Liver (tissue), 8 donors: ENCODE measurements at regions not wholly inside any gene's neighbourhood (a gene's known extent, or its start where the extent isn't known, plus 50 kb on each side); places are given as distances from the start of the nearest gene placed in this dataset.

Experiments used
- DNase-seq: peaks from one replicate; pipeline ENCODE4 v3.0.0-alpha.2; 2017; ENCODE audit warnings: low spot score
- H3K27ac ChIP-seq, 2 donors: one replicate each; pipeline ENCODE4 v1.7.0; 2013; ENCODE audit warnings: inconsistent platforms in 2 of 2, low read length in 2 of 2, control low read depth in 1 of 2, low read depth in 1 of 2, mild to moderate bottlenecking in 1 of 2
- H3K27me3 ChIP-seq, 4 donors: one replicate each; pipeline versions ENCODE4 v1.6.1 to v1.7.0; 2013; ENCODE audit warnings: low read length in 3 of 4, inconsistent platforms in 1 of 4, mild to moderate bottlenecking in 1 of 4, moderate library complexity in 1 of 4; ENCODE audit not compliant: control insufficient read depth in 4 of 4, insufficient read depth in 4 of 4
- H3K36me3 ChIP-seq, 4 donors: one replicate each; pipeline versions ENCODE4 v1.6.1 to v1.7.0; 2013; ENCODE audit warnings: low read length in 3 of 4, mild to moderate bottlenecking in 3 of 4, low read depth in 1 of 4, moderate library complexity in 1 of 4; ENCODE audit not compliant: control insufficient read depth in 4 of 4, insufficient read depth in 3 of 4
- H3K4me1 ChIP-seq, 4 donors: one replicate each; pipeline versions ENCODE4 v1.6.1 to v1.7.0; 2013; ENCODE audit warnings: low read length in 3 of 4, mild to moderate bottlenecking in 3 of 4, moderate library complexity in 1 of 4; ENCODE audit not compliant: control insufficient read depth in 4 of 4, insufficient read depth in 4 of 4
- H3K4me3 ChIP-seq, 3 donors: one replicate each; pipeline versions ENCODE4 v1.6.1 to v1.7.0; 2013; ENCODE audit warnings: low read length in 3 of 3, control low read depth in 1 of 3, low read depth in 1 of 3, mild to moderate bottlenecking in 1 of 3
- H3K9ac ChIP-seq, 2 donors: one replicate each; pipeline ENCODE4 v1.7.0; 2013; ENCODE audit warnings: low read length in 2 of 2, mild to moderate bottlenecking in 2 of 2, moderate library complexity in 2 of 2, control low read depth in 1 of 2, low read depth in 1 of 2
- H3K9me3 ChIP-seq, 4 donors: one replicate each; pipeline versions ENCODE4 v1.6.1 to v1.7.0; 2013; ENCODE audit warnings: low read length in 3 of 4; ENCODE audit not compliant: control insufficient read depth in 4 of 4
- EGR1 ChIP-seq, 2 donors: IDR thresholded peaks; 2 replicates each; pipeline ENCODE4 v1.6.1; 2016 to 2018; ENCODE audit warnings: antibody characterized with exemption in 2 of 2, low read depth in 2 of 2
- FOXA1 ChIP-seq: IDR thresholded peaks from 2 replicates; pipeline ENCODE4 v1.6.1; 2016; ENCODE audit warnings: antibody characterized with exemption
- FOXA2 ChIP-seq: IDR thresholded peaks from 2 replicates; pipeline ENCODE4 v1.6.1; 2016; ENCODE audit warnings: antibody characterized with exemption
- GABPA ChIP-seq, 2 donors: IDR thresholded peaks in 1 of 2; conservative IDR thresholded peaks in 1 of 2; 2 replicates each; pipeline ENCODE4 v1.6.1; 2016; ENCODE audit warnings: antibody characterized with exemption in 2 of 2, mild to moderate bottlenecking in 1 of 2, moderate library complexity in 1 of 2
- HNF4A ChIP-seq, 2 donors: conservative IDR thresholded peaks; 2 replicates each; pipeline ENCODE4 v1.6.1; 2016; ENCODE audit warnings: antibody characterized with exemption in 2 of 2, mild to moderate bottlenecking in 2 of 2
- HNF4G ChIP-seq: IDR thresholded peaks from 2 replicates; pipeline ENCODE4 v1.6.1; 2016; ENCODE audit warnings: antibody characterized with exemption
- JUND ChIP-seq, 2 donors: IDR thresholded peaks; 2 replicates each; pipeline ENCODE4 v1.6.1; 2016; ENCODE audit warnings: antibody characterized with exemption in 2 of 2
- NR2F2 ChIP-seq: IDR thresholded peaks from 2 replicates; pipeline ENCODE4 v1.6.1; 2016; ENCODE audit warnings: antibody characterized with exemption
- RAD21 ChIP-seq, 2 donors: IDR thresholded peaks; 2 replicates each; pipeline ENCODE4 v1.6.1; 2016; ENCODE audit warnings: antibody characterized with exemption in 2 of 2, mild to moderate bottlenecking in 2 of 2
- RXRA ChIP-seq, 2 donors: IDR thresholded peaks; 2 replicates each; pipeline ENCODE4 v1.6.1; 2017 to 2018; ENCODE audit warnings: antibody characterized with exemption in 2 of 2, mild to moderate bottlenecking in 1 of 2
- SP1 ChIP-seq: IDR thresholded peaks from 2 replicates; pipeline ENCODE4 v1.6.1; 2018; ENCODE audit warnings: antibody characterized with exemption, mild to moderate bottlenecking
- TAF1 ChIP-seq: conservative IDR thresholded peaks from 2 replicates; pipeline ENCODE4 v1.6.1; 2016; ENCODE audit warnings: antibody characterized with exemption, mild to moderate bottlenecking
- YY1 ChIP-seq: IDR thresholded peaks from 2 replicates; pipeline ENCODE4 v1.6.1; 2016; ENCODE audit warnings: antibody characterized with exemption, mild to moderate bottlenecking
- WGBS: extraction: QIAGEN DNeasy Blood & Tissue Kit; methylation state at CpG from one replicate; pipeline ENCODE4 v1.1.7; 2013; 5-methylcytosine and 5-hydroxymethylcytosine counted together
- TF ChIP-seq, protein P1 (sequence below): IDR thresholded peaks from 2 replicates; pipeline ENCODE4 v1.6.1; 2016; ENCODE audit warnings: antibody characterized with exemption, mild to moderate bottlenecking
- TF ChIP-seq, protein P2 (sequence below): IDR thresholded peaks from 2 replicates; pipeline ENCODE4 v1.6.1; 2016; ENCODE audit warnings: antibody characterized with exemption
- TF ChIP-seq, protein P3 (sequence below): IDR thresholded peaks from 2 replicates; pipeline ENCODE4 v1.6.1; 2016; ENCODE audit warnings: antibody characterized with exemption
- TF ChIP-seq, protein P4 (sequence below): fragments of 150-350 bp; IDR thresholded peaks from 2 replicates; pipeline ENCODE4 v1.5.1; 2017; ENCODE audit warnings: improper control_type of control experiment, low read depth, low read length; ENCODE audit not compliant: missing input control
- TF ChIP-seq, protein P5 (sequence below): IDR thresholded peaks from 2 replicates; pipeline ENCODE4 v1.6.1; 2016; ENCODE audit warnings: antibody characterized with exemption
- donor health status: healthy.
- donor health status: healthy.
- donor health status: healthy.
- donor health status: healthy.
- donor health status: healthy.

DNA sequence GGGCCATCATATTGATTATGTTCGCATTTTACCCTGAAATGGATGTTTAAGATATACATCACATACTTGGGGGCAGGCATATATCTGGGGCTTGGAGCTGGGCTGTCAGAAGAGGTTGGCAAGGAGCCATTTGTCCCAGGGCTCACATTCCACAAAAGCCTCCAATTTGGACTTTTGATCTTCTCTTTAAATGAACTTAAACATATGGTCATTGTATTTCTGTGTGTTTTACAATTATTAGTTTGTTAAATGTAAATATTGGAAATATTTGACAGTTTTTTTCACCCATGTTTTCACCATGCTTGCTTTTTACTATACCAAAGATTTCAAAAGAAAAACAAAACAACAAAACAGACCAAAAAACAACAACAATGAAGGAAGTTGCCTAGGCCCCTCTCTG lies 165.8 kb upstream of the MEIS1 start:
- H3K27me3 ChIP-seq, result peaks cover 0 to 8% (median 0%) of the 10 kb centered on the region in 4 donors
- no peak overlapping the region for H3K9ac ChIP-seq
- H3K27ac ChIP-seq, result no peak overlapping the region
- no peak overlapping the region for H3K4me3 ChIP-seq
- TF ChIP-seq FOXA1, result no peak
- no peak for TF ChIP-seq NR2F2
- TF ChIP-seq HNF4G, result no peak
- TF ChIP-seq, protein P1, sequence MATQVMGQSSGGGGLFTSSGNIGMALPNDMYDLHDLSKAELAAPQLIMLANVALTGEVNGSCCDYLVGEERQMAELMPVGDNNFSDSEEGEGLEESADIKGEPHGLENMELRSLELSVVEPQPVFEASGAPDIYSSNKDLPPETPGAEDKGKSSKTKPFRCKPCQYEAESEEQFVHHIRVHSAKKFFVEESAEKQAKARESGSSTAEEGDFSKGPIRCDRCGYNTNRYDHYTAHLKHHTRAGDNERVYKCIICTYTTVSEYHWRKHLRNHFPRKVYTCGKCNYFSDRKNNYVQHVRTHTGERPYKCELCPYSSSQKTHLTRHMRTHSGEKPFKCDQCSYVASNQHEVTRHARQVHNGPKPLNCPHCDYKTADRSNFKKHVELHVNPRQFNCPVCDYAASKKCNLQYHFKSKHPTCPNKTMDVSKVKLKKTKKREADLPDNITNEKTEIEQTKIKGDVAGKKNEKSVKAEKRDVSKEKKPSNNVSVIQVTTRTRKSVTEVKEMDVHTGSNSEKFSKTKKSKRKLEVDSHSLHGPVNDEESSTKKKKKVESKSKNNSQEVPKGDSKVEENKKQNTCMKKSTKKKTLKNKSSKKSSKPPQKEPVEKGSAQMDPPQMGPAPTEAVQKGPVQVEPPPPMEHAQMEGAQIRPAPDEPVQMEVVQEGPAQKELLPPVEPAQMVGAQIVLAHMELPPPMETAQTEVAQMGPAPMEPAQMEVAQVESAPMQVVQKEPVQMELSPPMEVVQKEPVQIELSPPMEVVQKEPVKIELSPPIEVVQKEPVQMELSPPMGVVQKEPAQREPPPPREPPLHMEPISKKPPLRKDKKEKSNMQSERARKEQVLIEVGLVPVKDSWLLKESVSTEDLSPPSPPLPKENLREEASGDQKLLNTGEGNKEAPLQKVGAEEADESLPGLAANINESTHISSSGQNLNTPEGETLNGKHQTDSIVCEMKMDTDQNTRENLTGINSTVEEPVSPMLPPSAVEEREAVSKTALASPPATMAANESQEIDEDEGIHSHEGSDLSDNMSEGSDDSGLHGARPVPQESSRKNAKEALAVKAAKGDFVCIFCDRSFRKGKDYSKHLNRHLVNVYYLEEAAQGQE, result no peak
- TF ChIP-seq EGR1 (IDR thresholded peaks at IDR 0.05; ENCODE audit: low read depth in 2 of 2), result no peak
- DNase-seq, result no peak
- H3K36me3 ChIP-seq, result no peaks in the 10 kb centered on the region
- H3K4me1 ChIP-seq, result no peaks in the 10 kb centered on the region
- 90% methylated on average over 1 of the region's 1 CpG for WGBS
- no peaks in the 10 kb centered on the region for H3K9me3 ChIP-seq

DNA sequence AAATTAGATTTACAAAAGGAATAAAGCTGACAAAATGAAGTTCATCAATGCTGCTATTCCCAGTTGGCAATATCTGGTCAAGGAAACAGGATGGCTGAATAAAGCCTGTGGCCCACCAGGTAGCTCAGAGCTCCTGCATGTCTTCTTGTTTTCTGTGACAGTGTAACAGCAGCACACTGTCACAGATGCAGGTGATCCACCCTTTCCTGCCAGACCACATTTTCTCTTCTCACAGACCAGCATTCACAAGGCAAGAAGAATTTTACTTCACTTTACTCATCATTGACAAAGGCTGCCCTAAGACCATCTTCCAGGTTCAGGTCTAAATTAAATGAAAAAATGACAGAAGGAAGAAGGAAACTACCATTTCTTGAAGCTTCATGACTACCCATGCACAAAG lies 166.2 kb upstream of the MEIS1 start:
- Histone ChIP-seq H3K9ac (no peak overlapping the region), H3K4me3 (no peak overlapping the region), H3K9me3 (no peaks in the 10 kb centered on the region), H3K27me3 (peaks cover 0 to 5% (median 0%) of the 10 kb centered on the region in 4 donors), H3K4me1 (no peaks in the 10 kb centered on the region), H3K36me3 (no peaks in the 10 kb centered on the region), H3K27ac (no peak overlapping the region)
- no peak for DNase-seq
- TF ChIP-seq, protein P2, sequence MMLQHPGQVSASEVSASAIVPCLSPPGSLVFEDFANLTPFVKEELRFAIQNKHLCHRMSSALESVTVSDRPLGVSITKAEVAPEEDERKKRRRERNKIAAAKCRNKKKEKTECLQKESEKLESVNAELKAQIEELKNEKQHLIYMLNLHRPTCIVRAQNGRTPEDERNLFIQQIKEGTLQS, result no peak
- TF ChIP-seq HNF4A (conservative IDR thresholded peaks at IDR 0.05), result no peak
- TF ChIP-seq FOXA1, result no peak
- TF ChIP-seq HNF4G, result no peak
- no peak for TF ChIP-seq EGR1 (IDR thresholded peaks at IDR 0.05; ENCODE audit: low read depth in 2 of 2)
- no peak for TF ChIP-seq GABPA (IDR thresholded peaks at IDR 0.05 in 1 of 2, conservative IDR thresholded peaks at IDR 0.05 in 1 of 2)
- TF ChIP-seq, protein P3, sequence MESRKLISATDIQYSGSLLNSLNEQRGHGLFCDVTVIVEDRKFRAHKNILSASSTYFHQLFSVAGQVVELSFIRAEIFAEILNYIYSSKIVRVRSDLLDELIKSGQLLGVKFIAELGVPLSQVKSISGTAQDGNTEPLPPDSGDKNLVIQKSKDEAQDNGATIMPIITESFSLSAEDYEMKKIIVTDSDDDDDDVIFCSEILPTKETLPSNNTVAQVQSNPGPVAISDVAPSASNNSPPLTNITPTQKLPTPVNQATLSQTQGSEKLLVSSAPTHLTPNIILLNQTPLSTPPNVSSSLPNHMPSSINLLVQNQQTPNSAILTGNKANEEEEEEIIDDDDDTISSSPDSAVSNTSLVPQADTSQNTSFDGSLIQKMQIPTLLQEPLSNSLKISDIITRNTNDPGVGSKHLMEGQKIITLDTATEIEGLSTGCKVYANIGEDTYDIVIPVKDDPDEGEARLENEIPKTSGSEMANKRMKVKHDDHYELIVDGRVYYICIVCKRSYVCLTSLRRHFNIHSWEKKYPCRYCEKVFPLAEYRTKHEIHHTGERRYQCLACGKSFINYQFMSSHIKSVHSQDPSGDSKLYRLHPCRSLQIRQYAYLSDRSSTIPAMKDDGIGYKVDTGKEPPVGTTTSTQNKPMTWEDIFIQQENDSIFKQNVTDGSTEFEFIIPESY, result no peak
- TF ChIP-seq RXRA (IDR thresholded peaks at IDR 0.05), result no peak
- TF ChIP-seq, protein P4, sequence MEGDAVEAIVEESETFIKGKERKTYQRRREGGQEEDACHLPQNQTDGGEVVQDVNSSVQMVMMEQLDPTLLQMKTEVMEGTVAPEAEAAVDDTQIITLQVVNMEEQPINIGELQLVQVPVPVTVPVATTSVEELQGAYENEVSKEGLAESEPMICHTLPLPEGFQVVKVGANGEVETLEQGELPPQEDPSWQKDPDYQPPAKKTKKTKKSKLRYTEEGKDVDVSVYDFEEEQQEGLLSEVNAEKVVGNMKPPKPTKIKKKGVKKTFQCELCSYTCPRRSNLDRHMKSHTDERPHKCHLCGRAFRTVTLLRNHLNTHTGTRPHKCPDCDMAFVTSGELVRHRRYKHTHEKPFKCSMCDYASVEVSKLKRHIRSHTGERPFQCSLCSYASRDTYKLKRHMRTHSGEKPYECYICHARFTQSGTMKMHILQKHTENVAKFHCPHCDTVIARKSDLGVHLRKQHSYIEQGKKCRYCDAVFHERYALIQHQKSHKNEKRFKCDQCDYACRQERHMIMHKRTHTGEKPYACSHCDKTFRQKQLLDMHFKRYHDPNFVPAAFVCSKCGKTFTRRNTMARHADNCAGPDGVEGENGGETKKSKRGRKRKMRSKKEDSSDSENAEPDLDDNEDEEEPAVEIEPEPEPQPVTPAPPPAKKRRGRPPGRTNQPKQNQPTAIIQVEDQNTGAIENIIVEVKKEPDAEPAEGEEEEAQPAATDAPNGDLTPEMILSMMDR, result no peak
- TF ChIP-seq SP1, result no peak
- TF ChIP-seq NR2F2, result no peak
- TF ChIP-seq, protein P1, result no peak
- no peak for TF ChIP-seq RAD21 (IDR thresholded peaks at IDR 0.05)
- no peak for TF ChIP-seq FOXA2
- TF ChIP-seq TAF1, result no peak
- no peak for TF ChIP-seq JUND (IDR thresholded peaks at IDR 0.05)
- TF ChIP-seq, protein P5, sequence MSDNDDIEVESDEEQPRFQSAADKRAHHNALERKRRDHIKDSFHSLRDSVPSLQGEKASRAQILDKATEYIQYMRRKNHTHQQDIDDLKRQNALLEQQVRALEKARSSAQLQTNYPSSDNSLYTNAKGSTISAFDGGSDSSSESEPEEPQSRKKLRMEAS, result no peak
- no peak for TF ChIP-seq YY1
